GM18907 (cell line): ENCODE measurements at regions not wholly inside any gene's neighbourhood (a gene's known extent, or its start where the extent isn't known, plus 50 kb on each side); places are given as distances from the start of the nearest gene placed in this dataset.
"Not testable (repeated sequence)": the region's sequence is repeated elsewhere in the genome, so short reads cannot be mapped to it uniquely, and the experiment has no call there.

Experiments used
- ATAC-seq: cut with Tn5 transposase; IDR thresholded peaks from one replicate; pipeline ENCODE4 v1.9.1; 2021; ENCODE audit warnings: mild to moderate bottlenecking, moderate library complexity; ENCODE audit not compliant: unreplicated experiment

GRCh38 chr1:195851804-195852203, 756.4 kb downstream of the KCNT2 start:
- ATAC-seq, result no peak

- no peak for ATAC-seq
These were observed 757.1 kb downstream of the KCNT2 start for GRCh38 chr1:195851016-195851601.

- no peak for ATAC-seq
These were observed 759.1 kb downstream of the KCNT2 start for GRCh38 chr1:195849180-195849579.

GRCh38 chr1:195847957-195848875, 760.0 kb downstream of the KCNT2 start:
- not testable (repeated sequence) for ATAC-seq

- no peak for ATAC-seq
These were observed 776.5 kb downstream of the KCNT2 start for GRCh38 chr1:195831789-195832188.

GRCh38 chr1:195828325-195828724, 779.9 kb downstream of the KCNT2 start:
- no peak for ATAC-seq

GRCh38 chr1:195820925-195821324, 787.3 kb downstream of the KCNT2 start:
- no peak for ATAC-seq

DNA sequence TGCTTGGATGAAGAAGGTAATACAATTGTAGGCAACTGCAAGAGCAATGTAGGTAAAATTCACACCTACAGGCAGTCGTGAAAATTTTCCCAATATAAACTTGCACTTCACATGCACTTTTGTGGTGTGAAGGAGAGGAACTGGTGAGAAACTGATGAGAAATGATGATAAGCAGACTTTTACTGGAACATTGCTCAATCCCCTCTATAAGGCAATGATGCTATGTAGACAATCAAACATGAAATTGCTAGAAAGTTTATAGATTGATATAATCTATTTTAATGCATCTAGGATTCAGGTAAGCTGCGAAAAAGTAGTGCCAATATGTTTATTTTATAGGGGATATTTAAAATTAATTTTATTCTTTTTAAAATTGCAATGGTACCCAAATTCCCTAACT, 802.2 kb downstream of the KCNT2 start:
- no peak for ATAC-seq

DNA sequence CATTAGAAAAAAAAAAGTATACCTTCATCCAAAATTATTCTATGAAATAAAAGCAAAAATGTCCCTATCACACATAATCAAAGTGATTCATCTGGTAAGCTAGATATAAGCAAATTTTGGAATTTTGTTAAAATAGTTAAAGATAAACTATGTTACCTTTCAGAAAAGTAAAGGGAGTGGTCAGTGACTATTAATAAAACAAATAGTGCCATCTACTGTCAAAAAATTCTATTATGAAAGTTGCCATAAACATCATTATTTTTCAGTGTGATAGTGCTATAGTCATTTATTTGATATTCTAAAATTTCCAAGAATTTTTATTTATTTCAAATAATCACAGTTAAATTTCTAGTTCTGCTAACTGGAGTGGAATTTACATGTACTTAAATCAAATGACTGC, 803.7 kb downstream of the KCNT2 start:
- ATAC-seq, result no peak

DNA sequence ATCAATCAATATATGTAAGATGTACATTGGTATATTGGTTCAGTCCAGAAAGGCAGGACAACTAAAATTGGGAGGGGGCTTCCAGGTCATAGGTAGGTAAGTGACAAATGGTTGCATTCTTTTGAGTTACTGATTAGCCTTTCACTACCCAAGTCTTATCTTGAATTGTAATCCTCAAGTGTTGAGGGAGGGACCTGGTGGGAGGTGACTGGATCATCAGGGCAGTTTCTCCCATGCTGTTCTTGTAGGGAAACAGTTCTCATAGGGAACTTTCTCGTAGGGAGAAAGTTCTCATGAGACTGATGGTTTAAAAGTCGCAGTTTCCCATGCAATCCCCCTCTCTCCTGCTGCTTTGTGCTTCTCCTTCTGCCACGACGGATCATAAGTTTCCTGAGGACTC, 809.2 kb downstream of the KCNT2 start:
- ATAC-seq, result no peak

- no peak for ATAC-seq
These were observed 814.0 kb downstream of the KCNT2 start for GRCh38 chr1:195794225-195794624.

DNA sequence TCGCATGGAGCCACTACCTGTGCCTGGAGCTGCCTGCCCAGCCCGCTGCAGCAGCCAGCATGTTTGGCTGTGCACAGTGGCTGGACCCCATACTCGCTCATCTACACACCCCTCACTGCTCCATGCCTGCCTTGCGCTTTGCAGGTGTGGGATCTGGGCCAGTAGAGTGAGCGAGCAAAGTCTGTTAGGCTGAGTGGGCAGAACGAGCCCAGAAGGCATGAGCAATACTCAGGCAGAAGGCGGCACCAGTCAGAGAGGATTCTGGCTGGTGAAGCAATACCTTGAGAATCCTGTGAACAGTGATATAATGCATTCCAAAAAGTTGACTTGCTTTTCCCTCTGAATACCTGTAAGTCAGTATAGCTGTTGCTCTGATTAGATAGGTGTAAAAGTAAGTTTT, 816.4 kb downstream of the KCNT2 start:
- ATAC-seq, result no peak

GRCh38 chr1:195790514-195791168, 817.6 kb downstream of the KCNT2 start:
- ATAC-seq, result no peak

- no peak for ATAC-seq
These were observed 818.9 kb downstream of the KCNT2 start for GRCh38 chr1:195789321-195789720.

- no peak for ATAC-seq
These were observed 819.5 kb downstream of the KCNT2 start for GRCh38 chr1:195788721-195789120.

- no peak for ATAC-seq
These were observed 822.4 kb downstream of the KCNT2 start for GRCh38 chr1:195785830-195786229.

DNA sequence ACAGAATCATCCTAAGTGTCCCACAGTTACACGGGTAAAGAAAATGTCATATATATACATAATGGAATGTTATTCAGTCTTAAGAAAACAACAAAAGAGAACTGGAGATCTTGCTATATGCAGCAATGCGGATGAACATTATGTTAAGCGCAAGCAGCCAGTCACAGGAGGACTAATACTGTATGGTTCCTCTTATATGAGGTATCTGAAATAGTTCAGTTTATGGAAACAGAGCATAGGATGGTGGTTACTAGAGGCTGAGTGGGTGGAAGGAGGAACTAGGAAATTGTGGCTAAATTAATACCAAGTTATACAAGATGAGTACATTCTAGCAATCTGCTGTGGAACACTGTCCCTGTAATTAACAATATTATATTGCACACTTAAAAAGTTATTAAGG, 834.3 kb downstream of the KCNT2 start:
- no peak for ATAC-seq

DNA sequence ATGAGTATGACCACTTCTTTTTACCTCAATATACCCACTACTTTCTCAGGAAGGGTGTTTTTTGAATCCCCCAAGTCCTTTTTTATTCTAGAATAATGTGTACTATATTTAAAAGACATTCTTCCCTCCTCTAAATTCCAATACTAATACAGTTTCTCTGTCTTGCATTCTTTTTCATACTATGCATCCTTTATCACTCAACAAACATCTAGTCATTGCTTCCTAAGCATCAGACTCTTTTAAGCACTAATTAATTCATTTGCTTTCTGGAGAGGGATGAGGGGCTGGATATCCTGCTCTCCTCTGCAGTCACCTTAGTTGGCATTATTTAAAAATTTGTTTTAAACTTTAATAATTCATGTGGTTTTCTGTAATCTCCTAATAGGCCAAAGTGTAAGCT, 838.8 kb downstream of the KCNT2 start:
- ATAC-seq, result no peak

DNA sequence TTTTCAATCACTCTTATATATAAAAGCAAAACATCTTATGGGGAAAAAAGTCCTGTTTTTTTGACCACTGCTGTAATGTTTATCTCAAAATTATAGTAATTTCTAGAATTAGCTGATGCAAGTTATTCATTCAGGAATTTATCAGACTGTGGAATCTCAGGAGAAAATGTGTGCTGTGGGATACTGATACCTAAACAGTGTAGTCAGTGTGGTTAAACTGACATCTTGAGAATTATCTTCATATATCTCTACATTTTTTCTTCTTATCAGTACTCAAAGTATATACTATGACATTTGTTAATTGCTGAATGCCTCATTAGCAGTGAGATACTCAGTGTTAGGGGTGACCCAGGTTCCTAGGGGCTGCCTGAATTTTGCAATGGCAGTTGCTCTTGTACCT, 839.3 kb downstream of the KCNT2 start:
- ATAC-seq, result no peak

DNA sequence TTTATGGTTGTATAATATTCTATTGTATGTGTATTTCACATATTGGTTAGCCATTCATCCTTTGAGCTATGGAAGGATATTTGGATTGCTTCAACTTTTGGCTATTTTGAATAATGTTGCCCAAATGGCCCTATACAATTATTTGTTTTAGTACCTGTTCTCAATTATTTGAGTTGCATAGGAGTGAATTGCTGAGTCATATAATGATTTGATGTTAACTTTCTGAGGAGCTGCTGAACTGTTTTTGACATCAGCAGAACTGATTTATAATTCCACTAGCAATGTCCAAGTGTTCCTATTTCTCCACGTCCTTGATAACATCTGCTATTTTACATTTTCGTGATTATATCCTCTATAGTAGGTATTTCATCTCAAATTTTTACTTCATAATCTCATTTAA, 839.9 kb downstream of the KCNT2 start:
- ATAC-seq, result no peak

GRCh38 chr1:195766709-195767108, 841.5 kb downstream of the KCNT2 start:
- no peak for ATAC-seq

DNA sequence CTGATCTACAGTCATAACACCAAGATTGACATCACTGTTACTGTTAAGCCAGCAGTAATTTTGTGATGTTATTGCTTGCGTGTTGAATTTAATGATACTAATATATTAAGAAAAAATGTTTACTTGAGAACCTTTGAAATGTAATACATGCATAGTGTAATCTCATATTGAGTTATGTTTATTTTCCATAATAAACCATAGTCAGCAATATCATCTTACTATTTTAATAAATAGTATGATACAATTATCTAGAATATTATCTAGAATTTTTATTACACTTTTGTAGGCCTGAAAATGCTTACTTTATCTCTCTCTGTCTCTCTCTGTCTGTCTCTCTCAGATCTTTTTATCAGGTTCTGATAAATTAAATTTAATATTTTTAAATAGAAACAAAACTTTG, 843.1 kb downstream of the KCNT2 start:
- ATAC-seq, result no peak
